HS-27A (cell line): ENCODE measurements at regions not wholly inside any gene's neighbourhood (a gene's known extent, or its start where the extent isn't known, plus 50 kb on each side); places are given as distances from the start of the nearest gene placed in this dataset.

Experiments used
- DNase-seq: peaks from one replicate; pipeline ENCODE4 v3.0.0-alpha.2; 2012; ENCODE audit warnings: low read depth, missing footprints

DNA sequence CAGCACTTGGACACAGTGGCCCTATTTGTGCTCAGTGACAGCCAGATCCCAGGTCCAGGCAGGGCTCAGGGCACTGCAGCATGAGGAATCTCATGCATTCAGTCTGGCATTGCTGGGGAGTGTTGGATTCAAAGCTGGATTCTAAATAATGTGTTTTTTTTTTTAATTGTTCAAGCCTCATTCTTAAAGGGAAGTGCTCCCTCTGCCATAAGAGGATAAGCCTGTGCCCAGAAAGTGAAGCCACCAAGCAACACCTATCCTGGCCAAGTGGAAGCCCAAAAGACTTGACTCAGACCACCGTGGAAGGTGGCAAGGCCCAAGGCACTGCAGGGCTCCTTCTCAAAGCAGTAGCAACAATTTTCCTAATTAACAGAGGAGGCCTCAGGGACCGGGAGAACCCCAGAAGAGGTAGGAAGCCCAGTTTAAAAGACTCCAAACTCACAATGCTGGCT lies 135.6 kb downstream of the ACTL7B start:
- no peak for DNase-seq

DNA sequence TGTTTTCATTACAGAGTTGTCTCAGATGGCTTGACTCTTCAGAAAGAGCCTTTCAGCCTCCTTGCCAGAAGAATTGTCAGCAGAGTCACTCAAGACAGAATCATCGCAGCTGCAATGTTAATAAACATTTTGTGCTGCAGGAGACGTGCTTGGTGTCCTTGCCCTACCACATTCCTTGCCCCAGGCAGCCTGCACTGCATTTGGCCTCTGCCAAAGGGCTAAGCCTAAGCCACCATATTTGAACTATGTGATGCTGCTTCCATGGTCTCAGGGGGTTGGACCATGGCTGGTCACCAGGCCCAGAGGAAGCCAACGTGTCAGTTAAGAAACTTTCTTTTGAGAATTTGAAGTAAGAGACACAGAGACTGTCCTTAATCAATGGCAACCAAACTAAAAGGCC lies 145.4 kb downstream of the ACTL7B start:
- no peak for DNase-seq

DNA sequence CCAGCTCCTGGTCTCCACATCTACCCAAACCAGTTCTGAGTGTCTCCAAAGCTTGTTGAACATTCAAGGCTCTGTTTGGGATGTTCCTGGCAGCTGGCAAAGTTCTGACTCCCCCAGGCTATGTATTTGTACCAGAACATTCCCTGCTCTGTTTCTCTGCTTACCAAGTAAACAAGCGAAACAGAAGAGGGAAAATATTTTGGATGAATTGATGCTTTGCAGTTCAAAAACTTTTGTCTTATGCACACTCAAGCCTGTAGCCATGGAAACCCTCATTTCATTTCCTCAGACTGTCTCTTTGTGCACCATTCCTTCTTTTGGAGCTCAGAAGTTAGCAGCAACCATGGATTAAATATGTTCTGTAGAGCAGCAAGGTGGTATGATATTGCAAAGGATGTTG lies 145.8 kb downstream of the ACTL7B start:
- DNase-seq, result no peak

DNA sequence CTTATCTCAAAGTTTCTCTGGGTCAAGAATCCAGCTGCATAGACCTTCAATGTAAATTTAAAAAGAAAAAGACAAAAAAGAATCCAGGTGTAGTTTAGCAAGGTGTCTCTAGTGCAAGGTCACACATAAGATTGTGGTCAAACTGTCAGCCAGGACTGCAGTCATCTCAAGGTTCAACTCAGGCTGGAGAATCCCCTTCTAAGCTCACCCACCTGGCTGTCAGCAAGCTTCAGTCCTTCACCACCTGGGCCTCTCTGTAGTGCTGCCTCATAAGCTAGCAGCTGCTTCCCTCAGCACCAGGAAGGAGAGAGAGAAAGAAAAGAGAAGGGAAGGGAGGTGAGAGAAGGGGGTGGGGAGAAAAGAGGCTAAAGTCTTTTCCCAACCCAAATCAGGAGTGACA lies 146.7 kb downstream of the ACTL7B start:
- DNase-seq, result no peak

DNA sequence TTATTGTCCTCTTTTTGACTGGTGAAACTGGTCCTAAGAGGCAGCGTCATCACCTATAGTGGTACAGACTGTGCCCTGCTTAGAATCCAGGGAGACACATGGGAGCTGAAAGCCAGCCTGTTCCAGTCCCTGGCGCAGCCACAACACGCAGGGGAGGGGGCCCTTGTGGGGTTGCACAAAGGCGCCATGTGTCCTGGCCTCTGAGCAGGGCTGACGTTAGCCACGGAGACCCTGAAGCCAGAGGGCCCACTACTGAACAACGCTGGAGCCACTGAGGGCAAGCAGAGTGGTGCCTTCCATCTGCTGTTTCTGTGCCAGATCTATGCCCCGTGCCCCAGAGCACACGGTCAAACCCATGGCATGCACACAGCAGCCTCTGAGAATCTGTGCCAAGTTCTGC lies 147.3 kb downstream of the ACTL7B start:
- DNase-seq, result no peak

DNA sequence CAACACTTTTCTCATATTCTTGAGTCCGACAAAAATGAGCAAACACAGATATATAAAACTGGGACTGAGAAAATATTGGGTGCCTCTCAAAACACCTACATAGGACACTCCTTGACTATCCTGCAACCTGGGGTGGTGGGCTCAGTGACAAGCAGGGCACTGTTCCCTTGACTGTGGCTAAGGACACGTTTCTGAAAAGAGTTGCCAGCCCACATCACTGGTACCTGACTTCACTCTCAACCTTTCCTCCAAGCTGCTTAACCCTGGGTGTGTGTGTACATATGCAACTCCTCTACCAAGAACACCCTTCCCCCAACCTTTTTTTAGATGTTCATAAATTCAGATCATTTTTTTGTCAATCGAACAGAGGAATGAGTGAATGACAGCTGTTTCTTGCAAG lies 148.7 kb downstream of the ACTL7B start:
- no peak for DNase-seq

DNA sequence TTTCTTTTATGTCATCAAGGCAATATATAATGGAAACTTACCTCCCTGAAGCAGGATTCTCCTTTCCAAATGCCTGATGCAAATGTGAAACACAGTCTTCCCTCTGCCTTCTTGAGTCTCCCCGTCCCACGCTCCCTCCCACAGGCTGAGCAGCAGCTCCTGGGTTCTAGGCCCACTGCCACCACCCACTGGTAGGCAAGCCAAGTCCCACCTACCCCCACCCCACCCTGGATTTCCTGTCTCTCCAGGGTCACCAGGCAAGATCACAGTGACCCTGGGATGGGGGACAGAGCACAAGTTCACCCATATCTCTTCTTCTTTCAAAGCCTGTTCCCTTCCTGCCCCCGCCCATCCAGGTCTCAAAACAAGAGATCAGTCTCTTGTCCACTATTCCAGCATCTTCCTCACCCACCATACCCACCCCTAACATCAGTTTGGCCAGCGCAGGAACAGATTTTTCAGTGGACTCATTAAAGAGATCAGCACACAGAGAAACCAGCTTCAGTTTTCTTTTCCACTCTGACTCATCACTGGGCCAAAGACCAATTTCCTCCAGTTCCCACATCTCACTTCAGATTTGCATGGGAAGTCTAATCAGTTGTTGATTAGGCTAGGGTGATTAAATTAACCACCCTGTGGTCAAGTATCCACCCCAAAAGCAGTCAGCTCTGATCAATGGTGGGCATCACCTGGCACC lies 151.5 kb downstream of the ACTL7B start:
- no peak for DNase-seq

DNA sequence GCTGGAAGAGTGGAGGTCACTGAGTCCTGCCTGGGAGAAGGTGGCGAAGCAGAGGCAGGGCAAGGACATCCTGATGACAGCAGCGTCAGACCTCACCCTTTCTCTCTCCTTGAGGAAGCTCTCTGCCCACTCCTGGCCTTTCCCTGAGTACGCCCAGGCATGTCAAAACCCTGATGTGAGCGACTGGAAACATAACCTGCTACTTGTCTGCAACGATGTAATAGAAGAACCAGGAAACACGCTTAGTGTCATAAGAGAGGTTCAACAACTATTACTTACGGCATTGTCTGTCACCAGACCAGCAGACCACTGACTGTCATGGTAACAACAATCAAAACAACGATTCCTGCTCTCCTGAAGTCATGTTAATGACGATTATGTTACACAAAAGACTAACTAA lies 152.4 kb downstream of the ACTL7B start:
- no peak for DNase-seq

DNA sequence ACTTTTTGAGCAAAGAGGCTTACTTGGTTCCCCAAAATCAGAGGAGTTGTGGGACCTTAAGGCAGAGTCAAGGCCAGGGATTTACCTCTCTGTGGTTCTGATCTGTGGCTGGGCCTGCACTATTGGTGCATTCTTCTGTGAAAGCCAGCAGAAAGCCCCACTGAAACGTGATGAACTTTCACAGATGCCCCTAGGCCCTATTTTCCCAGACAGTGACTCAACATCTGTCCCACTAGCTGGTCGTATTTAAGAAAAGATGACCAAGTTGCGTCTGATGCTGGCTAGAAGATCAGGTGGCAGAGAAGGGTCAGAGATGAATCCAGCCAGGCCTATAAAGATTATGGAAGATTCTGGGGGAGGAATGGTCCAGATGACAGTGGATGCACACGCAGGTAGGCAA lies 153.1 kb downstream of the ACTL7B start:
- DNase-seq, result no peak

DNA sequence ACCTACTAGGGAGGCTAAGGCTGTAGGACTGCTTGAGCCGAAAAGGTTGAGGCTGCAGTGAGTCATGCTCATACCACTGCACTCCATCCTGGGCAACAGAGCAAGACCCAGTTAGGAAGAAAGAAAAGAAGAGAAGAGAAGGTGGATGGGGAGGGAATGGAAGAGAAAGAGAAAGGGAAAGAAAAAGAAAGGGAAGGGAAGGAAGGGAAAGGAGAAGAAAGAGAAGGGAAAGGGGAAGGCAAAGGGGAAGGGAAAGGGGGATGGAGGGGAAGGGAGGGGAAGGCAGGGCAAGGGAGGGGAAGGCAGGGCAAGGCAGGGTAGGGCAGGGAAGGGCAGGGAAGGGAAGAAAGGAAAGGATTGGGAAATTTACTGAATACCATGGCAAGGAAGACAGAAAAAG lies 157.0 kb downstream of the ACTL7B start:
- no peak for DNase-seq

DNA sequence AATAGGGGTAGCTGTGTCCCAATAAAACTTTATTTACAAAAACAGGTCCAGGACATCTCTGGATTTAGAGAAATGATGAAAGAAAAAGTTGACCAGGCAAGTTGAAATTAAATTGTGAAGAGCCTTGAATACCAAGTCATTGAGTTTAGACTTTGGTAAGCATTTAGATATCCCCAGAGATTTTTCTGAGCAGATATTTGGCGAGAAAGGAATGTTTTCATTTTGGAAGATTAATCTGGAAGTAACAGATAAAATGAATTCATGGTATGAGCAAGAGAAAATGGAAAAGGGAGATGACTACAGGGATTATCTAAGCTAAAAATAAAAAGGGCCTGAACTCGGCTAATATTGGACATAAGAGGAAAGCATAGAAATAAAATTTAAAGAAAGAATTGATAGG lies 157.6 kb downstream of the ACTL7B start:
- no peak for DNase-seq

DNA sequence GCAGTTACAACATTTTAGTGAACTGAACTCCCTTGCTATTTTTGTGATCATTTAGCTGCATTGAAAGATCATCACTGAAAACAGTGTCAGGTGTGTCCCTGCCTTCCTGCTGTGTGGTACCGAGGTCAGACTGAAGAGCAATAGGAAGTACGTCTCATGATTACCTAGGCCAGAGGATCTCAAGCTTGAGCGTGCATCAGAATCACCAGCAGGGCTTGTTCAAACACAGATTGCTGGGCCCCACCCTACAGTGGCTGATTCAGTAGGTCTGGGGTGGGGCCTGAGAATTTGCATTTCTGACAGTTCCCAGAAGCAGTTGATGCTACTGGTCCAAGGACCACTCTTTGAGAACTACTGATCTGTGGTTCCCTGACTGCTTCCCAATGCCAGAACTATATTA lies 159.6 kb downstream of the ACTL7B start:
- no peak for DNase-seq

DNA sequence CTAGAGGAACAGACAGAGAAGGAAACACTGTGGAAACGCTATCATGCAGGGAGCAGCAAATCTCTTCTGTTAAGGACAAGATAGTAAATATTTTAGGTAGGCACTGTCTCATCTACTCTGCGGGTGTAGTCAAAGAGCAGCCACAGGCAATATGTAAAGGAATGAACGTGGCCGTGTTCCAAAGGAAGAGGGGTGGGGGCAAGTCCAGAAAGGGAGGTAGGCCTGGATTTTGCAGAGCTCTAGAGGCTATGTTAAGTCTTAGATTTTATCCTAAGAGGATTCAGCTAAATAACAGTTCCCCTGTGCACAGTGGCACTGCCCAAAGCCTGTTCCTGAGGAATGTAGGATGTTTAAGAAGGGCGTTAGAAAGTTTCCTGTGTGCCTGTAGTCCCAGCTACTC lies 161.6 kb downstream of the ACTL7B start:
- DNase-seq, result no peak

DNA sequence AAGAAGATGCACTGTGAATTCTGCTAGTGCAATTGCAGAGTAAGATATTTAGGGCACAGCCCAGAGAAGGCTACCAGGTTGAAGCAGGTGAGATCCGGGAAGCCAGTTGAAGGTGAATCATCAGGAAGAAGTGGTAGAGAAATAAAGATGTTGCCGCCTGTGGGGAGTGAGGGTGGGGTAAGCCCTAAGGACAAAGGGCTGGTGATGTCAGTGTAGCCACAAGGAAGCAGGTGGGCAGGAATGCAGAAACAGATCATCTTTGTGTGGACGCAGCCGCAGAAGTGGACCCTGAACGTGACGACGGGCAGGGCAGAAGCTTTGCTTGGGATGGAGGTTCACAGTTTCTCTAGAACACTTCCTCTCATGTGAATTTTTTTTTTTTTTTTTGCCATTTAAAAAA lies 164.2 kb downstream of the ACTL7B start:
- DNase-seq, result no peak

DNA sequence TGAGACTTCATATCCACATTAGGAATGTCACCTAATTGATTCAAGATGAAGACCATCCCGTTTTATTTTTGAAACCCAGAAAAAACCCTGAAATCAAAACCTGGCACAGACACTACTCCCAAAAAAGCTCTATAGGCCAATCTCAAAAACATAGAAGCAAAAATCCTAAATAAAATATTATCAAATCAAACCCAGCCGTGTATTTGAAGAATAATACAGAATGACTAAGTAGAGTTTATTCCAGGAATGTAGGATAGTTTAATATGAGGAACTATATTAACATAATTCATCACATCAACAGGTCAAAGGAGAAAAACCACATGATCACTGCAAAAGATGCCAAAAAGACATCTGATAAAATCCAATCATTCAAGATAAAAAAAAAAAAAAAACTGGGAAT lies 167.1 kb downstream of the ACTL7B start:
- no peak for DNase-seq

DNA sequence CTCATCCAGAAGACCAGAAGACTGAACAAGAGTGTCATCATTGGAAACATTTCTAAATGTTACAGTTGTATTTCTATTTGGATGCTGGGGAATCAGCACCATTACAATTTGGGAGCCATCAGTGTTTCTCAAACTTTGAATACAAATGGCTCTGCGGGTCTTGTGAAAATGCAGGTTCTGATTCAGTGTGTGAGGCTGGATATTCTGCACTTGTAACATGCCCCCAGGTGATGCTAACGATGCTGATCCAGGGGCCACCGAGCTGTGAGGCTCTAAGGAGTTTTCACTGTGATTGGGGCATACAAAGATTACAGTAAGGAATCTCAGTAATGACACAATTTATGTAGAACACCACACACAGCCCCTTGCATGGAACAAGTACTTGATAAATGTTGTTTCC lies 167.7 kb downstream of the ACTL7B start:
- no peak for DNase-seq

DNA sequence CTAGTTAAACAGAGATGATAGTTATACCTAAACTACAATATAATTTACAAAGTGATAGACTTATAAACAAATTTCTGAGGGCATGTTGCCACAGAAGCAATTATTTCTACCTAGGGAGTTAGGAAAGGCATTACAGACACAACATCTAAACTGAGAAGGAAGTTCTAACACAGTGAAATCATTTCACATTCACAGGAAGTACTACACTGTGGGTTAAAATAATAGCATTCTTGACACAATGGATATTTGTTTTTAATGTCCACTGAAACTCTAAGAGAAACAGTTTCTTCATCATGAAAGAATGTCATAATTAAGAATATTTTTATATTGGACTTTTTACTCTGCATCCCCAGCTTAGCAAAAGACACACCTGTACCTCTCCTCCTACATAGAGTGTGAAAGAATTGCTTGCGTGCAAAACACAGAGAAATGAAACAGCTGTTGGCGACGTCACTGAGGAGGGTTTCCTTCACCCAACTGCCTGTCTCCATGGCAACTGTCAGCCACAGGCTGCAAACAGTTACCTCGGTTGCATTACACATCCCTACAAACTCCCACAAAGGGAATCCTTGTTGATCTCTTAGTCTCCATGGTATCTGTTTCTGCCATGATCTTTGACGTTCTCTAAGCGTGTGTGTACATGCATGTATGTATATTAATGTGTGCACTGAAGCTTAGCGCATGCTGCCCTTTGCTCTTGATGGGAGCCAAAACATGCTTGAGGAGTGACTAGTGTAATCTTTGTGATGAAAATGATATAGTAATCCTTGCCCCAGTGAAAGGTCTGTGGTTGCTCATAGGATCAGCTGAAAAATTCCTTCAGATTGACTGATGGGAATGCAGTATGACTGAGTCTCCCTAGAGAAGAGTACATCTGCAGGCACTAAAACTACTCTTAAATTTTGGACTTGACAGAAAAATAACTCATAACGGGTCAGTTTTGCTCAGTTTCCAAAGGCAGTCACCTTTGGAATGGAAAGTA lies 168.5 kb downstream of the ACTL7B start:
- DNase-seq, result no peak

DNA sequence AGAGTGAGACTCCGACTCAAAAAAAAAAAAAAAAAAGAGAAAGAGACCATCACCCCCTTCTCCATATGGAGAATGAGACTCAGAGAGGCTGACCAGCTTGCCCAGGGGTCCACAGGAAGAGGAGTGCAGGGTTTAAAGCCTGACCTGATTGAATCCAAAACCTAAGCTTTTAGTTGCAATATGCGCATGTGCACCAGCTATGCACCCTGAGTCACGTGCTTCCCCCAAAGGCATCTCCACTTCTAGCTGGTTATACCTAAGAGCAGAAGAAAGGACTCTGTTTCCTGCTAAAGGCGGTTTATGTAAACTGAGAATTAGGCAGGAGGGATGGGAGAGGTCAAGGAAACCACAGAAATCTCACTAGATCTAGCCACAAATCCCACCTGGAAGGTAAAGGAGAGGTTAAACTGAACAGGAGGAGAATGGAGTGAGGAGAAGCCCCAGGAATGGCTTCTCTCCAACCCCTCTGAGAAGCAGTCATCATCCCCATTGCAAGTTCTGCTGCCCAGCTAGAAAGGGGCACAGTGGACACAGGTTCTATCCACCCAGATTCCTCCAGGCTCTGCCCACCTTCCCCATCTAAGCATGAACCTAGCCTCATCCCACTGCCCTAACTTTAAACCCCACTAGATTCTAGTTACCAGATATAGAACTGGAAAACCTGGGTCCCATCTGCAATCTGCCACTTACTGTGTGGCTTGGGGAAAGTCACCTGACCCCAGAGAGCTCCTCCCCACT lies 171.3 kb downstream of the ACTL7B start:
- DNase-seq, result no peak

DNA sequence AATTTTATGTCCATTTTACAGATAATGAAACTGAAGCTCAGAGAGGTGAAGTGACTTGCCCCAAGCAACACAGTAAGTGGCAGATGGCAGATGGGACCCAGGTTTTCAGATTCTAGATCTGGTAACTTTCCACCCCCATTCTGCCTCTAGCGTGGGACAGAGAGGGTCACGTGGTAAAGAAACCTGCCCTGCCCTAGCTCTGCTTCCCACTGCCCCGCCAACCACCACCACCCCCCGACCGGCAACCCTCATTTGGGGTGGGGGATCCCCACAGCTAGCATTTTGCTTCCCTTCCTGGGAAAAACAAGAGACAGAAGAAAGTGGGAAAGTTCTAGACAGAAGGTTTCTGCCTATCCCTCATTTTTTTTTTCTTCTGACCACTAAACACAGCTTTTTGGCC lies 172.5 kb downstream of the ACTL7B start:
- no peak for DNase-seq

DNA sequence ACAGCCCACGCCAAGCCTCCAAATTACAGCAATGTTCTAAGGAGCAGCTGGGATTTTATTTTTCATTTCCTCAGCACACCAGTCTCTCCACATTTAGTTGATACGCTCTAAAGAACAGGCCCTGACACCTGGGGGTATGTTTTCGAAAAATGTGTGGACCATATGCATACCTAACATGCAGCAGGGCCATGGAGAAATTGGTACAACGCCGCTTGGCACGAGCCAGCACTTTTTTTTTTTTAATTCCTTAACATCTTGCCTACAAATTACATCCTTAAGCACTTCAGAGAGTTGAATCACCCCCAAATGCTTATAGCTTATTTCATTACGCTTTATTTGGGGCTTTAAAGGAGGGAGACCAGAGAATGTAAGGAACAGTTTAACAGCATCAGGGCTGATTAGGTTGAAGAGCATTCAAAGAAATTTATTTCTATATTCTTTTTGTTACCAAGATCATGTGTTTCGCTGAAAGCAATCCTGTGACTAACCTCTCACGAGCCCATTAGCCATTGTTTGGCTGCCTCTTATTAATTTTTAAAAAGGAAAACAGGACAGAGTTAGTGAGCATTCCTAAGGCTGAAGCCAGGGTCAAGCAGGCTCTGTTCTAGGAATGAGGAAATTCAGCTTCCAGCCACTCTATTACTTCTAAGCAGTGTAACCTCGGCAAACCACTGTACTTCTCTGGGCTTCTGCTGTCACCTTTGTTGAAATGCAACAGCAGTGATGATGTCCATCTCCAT lies 173.8 kb downstream of the ACTL7B start:
- DNase-seq, result no peak

DNA sequence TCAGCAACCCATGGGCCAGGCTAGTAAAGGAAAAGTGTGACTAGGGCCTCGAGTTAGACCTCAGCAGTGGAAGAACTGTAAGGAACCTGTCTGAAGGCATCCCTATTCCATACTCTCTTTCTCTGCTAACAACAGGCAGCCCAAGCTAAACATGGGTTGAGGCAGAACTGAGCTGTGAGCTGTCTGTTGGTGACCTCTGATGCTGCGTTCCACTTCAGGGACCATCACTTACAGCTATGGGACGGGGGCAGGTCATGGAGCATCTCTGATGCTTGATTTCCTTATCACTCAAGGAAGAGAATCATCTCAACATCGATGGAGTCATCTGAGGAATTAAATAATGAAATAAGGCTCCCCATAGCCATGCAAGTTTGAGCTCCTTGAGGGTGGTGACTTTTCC lies 174.8 kb downstream of the ACTL7B start:
- DNase-seq, result no peak

DNA sequence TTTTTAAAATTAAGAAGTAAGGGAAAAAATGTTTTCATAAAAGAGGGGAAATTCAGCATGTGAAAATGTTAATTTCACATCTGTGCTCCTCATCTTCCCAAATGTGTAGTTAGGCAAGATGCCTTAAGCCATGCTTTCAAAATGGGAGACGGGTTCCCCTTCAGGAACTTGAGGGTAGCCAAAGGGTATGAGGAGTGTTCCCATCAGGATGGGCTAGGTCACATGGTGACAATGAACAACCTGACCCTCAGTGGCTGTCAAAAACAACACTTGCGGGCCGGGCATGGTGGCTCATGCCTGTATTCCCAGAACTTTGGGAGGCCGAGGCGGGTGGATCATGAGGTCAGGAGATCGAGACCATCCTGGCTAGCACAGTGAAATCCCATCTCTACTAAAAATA lies 178.0 kb downstream of the ACTL7B start:
- no peak for DNase-seq
